B cell (primary cell): ENCODE measurements at regions not wholly inside any gene's neighbourhood (a gene's known extent, or its start where the extent isn't known, plus 50 kb on each side); places are given as distances from the start of the nearest gene placed in this dataset.

Experiments used
- ATAC-seq: fragments of 200-7000 bp; cut with Tn5 transposase; one replicate; pipeline ENCODE4 v1.10.0; 2021; ENCODE audit warnings: low read depth, mild to moderate bottlenecking, moderate number of reproducible peaks, moderate library complexity
- CTCF ChIA-PET: fragments of 350-600 bp; sonication (Branson Sonifier 250); formaldehyde crosslinking; loops from one replicate; lab custom pipeline; 2021; ENCODE audit warnings: antibody characterized with exemption, inconsistent platforms; lab: Charles Lee
- POLR2A ChIA-PET: fragments of 350-600 bp; sonication (Branson Sonifier 250); formaldehyde crosslinking; loops from one replicate; lab custom pipeline; 2021; ENCODE audit warnings: antibody characterized with exemption; lab: Charles Lee
- DNase-seq: peaks from one replicate; pipeline ENCODE4 v3.0.0; 2013
- H2AFZ ChIP-seq: 2 replicates; pipeline ENCODE4 v1.6.1; 2012; ENCODE audit warnings: mild to moderate bottlenecking, low read depth, low read length; ENCODE audit not compliant: insufficient read depth, poor library complexity, severe bottlenecking
- H3K27ac ChIP-seq, 2 donors: 1 replicate in 1 of 2; 2 replicates in 1 of 2; pipeline ENCODE4 v1.5.1; 2012 to 2013; ENCODE audit warnings: low read length in 2 of 2, mild to moderate bottlenecking in 2 of 2, moderate library complexity in 1 of 2
- H3K27me3 ChIP-seq, 4 experiments: fragments of 200-600 bp in 1 of 4; sonication (generic) in 1 of 4; replicated peaks in 1 of 4; 1 replicate in 2 of 4; 2 replicates in 2 of 4; pipeline versions ENCODE4 v1.6.1 to v1.7.0; 2013 to 2016; ENCODE audit warnings: low read length in 3 of 4, mild to moderate bottlenecking in 2 of 4, mixed read lengths in 1 of 4, moderate library complexity in 1 of 4; ENCODE audit not compliant: insufficient read depth in 4 of 4, control insufficient read depth in 3 of 4; ENCODE audit errors: control extremely low read depth in 1 of 4
- H3K36me3 ChIP-seq, 2 experiments: replicated peaks in 1 of 2; 1 replicate in 1 of 2; 2 replicates in 1 of 2; pipeline versions ENCODE4 v1.6.1 to v1.7.1; 2013; ENCODE audit warnings: low read length in 1 of 2; ENCODE audit not compliant: insufficient read depth in 2 of 2, control insufficient read depth in 1 of 2; ENCODE audit errors: control extremely low read depth in 1 of 2, extremely low read depth in 1 of 2
- H3K4me1 ChIP-seq, 2 donors: fragments of 200-600 bp in 1 of 2; sonication (generic) in 1 of 2; 1 replicate in 1 of 2; 2 replicates in 1 of 2; pipeline versions ENCODE4 v1.5.1 to v1.6.1; 2013 to 2017; ENCODE audit warnings: low read length in 2 of 2; ENCODE audit not compliant: control insufficient read depth in 2 of 2, insufficient read depth in 2 of 2
- H3K4me2 ChIP-seq: replicated peaks from 2 replicates; pipeline ENCODE3; 2012; ENCODE audit warnings: mild to moderate bottlenecking, low read depth, low read length; ENCODE audit not compliant: poor library complexity, severe bottlenecking
- H3K4me3 ChIP-seq, 5 experiments: fragments of 200-600 bp in 1 of 5; sonication (generic) in 1 of 5; 1 replicate in 3 of 5; 2 replicates in 2 of 5; pipeline versions ENCODE4 v1.5.1 to v1.7.0; 2011 to 2016; ENCODE audit warnings: low read length in 4 of 5, mild to moderate bottlenecking in 4 of 5, low read depth in 2 of 5, control low read depth in 1 of 5, moderate library complexity in 1 of 5; ENCODE audit not compliant: insufficient read depth in 1 of 5; ENCODE audit errors: control extremely low read depth in 1 of 5, extremely low read depth in 1 of 5
- H3K79me2 ChIP-seq: fragments of 200-600 bp; sonication (generic); one replicate; pipeline ENCODE4 v1.6.0; 2016; ENCODE audit warnings: low read length; ENCODE audit not compliant: control insufficient read depth, insufficient read depth
- H3K9ac ChIP-seq: fragments of 200-600 bp; sonication (generic); 2 replicates; pipeline ENCODE4 v1.6.1; 2017; ENCODE audit warnings: mild to moderate bottlenecking, low read length, moderate library complexity
- H3K9me3 ChIP-seq, 3 donors: one replicate each; pipeline versions ENCODE4 v1.6.1 to v1.7.1; 2013; ENCODE audit warnings: low read length in 2 of 3; ENCODE audit not compliant: control insufficient read depth in 2 of 3, insufficient read depth in 1 of 3; ENCODE audit errors: control extremely low read depth in 1 of 3
- H4K20me1 ChIP-seq: 2 replicates; pipeline ENCODE4 v1.6.0; 2012; ENCODE audit warnings: mild to moderate bottlenecking, low read length; ENCODE audit not compliant: insufficient read depth, control insufficient read depth, poor library complexity, severe bottlenecking
- H3K27ac Mint-ChIP-seq: one replicate; pipeline ENCODE4 v1.8.0; 2021; ENCODE audit warnings: mixed read lengths
- H3K27me3 Mint-ChIP-seq: one replicate; pipeline ENCODE4 v1.8.0; 2021; ENCODE audit warnings: mixed read lengths
- H3K4me1 Mint-ChIP-seq: one replicate; pipeline ENCODE4 v1.8.0; 2021; ENCODE audit warnings: mixed read lengths
- H3K4me3 Mint-ChIP-seq: one replicate; pipeline ENCODE4 v1.8.0; 2021; ENCODE audit warnings: mixed read lengths
- H3K9me3 Mint-ChIP-seq: one replicate; pipeline ENCODE4 v1.8.0; 2022; ENCODE audit warnings: mixed read lengths; ENCODE audit not compliant: insufficient read depth
- CTCF ChIP-seq: fragments of 200-600 bp; IDR thresholded peaks from one replicate; pipeline ENCODE4 v1.8.0; 2022; ENCODE audit warnings: antibody characterized with exemption, mild to moderate bottlenecking
- EZH2 ChIP-seq: IDR thresholded peaks from 2 replicates; pipeline ENCODE4 v1.6.1; 2012; ENCODE audit warnings: borderline replicate concordance, low read depth, mild to moderate bottlenecking, moderate library complexity, low read length; ENCODE audit not compliant: insufficient read depth, poor library complexity, severe bottlenecking
- WGBS: methylation state at CpG from one replicate; pipeline ENCODE4 v1.1.5; 2013; ENCODE audit warnings: missing lambda C conversion rate; ENCODE audit not compliant: insufficient coverage; 5-methylcytosine and 5-hydroxymethylcytosine counted together
- intact Hi-C: fragments of 100-400 bp; cut with micrococcal nuclease; formaldehyde crosslinking; loops from one replicate; pipeline ENCODE4 v1.10.0; 2022

- Histone ChIP-seq H4K20me1 (no peaks in the 10 kb centered on the region), H3K79me2 (no peaks in the 10 kb centered on the region), H3K4me1 (no peaks in the 10 kb centered on the region), H3K9ac (no peak overlapping the region), H3K4me2 (no peak overlapping the region), H3K36me3 (no peaks in the 10 kb centered on the region), H3K27ac (no peak overlapping the region), H2AFZ (no peak overlapping the region), H3K27me3 (no peaks in the 10 kb centered on the region), H3K9me3 (peaks cover 0 to 5% (median 0%) of the 10 kb centered on the region in 3 donors), H3K4me3 (no peak overlapping the region)
- Mint-ChIP-seq H3K27me3 (no peaks in the 10 kb centered on the region), H3K27ac (no peak overlapping the region), H3K4me1 (no peaks in the 10 kb centered on the region), H3K4me3 (no peak overlapping the region), H3K9me3 (no peaks in the 10 kb centered on the region)
- ChIA-PET CTCF (no interaction called here), POLR2A (no interaction called here)
- intact Hi-C loops, result no loop called here
- DNase-seq, result no peak
- ATAC-seq, result no peak
- no peak for TF ChIP-seq EZH2
- TF ChIP-seq CTCF, result no peak
Observed at GRCh38 chr20:6295867-6296256, 173.0 kb upstream of the FERMT1 start.

GRCh38 chr20:6295127-6295866 lies 172.5 kb upstream of the FERMT1 start:
- no peak for DNase-seq
- POLR2A ChIA-PET, result no interaction called here
- no peak overlapping the region for H3K27ac ChIP-seq
- H3K9me3 Mint-ChIP-seq, result no peaks in the 10 kb centered on the region
- no peaks in the 10 kb centered on the region for H3K4me1 ChIP-seq
- no peak overlapping the region for H3K4me2 ChIP-seq
- CTCF ChIA-PET, result no interaction called here
- no peak overlapping the region for H2AFZ ChIP-seq
- WGBS, result 57% methylated on average over 4 of the region's 5 CpGs
- H3K4me3 ChIP-seq, result no peak overlapping the region
- peaks cover 0 to 5% (median 0%) of the 10 kb centered on the region in 3 donors for H3K9me3 ChIP-seq
- no peaks in the 10 kb centered on the region for H4K20me1 ChIP-seq
- no peak overlapping the region for H3K27ac Mint-ChIP-seq
- no peak overlapping the region for H3K4me3 Mint-ChIP-seq
- no peak overlapping the region for H3K9ac ChIP-seq
- no peaks in the 10 kb centered on the region for H3K27me3 ChIP-seq
- ATAC-seq, result no peak
- no peaks in the 10 kb centered on the region for H3K36me3 ChIP-seq
- no peaks in the 10 kb centered on the region for H3K27me3 Mint-ChIP-seq
- intact Hi-C loops, result no loop called here
- no peaks in the 10 kb centered on the region for H3K4me1 Mint-ChIP-seq
- H3K79me2 ChIP-seq, result no peaks in the 10 kb centered on the region
- no peak for TF ChIP-seq EZH2
- no peak for TF ChIP-seq CTCF
